ENCODE measurements at regions not wholly inside any gene's neighbourhood (a gene's known extent, or its start where the extent isn't known, plus 50 kb on each side); places are given as distances from the start of the nearest gene placed in this dataset.

DNA sequence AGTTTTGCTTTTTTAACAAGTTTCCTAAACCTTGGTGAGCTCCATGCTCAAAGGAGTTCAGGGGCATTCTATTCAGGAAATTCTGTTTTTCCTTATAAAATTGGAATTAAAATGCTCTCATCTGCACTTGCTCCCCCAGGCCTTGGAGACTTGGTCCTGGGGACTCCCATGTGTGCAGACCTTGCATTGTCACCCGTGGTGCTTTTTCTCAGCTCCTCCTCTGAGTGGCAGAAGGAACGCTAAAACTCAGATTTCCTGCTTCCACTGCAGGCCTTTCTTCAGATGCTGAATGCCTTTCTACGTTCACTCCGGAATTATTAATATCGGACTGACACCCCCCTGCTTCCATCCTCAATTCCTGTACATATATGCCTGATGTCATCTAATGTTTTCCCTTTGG is 248.7 kb upstream of the RREB1 start:
- no peak overlapping the region for H3K4me2 ChIP-seq
- H3K36me3 Mint-ChIP-seq (ENCODE audit: low read depth), result no peaks in the 10 kb centered on the region
- peaks cover 4% of the 10 kb centered on the region for H3K27me3 Mint-ChIP-seq (ENCODE audit: insufficient read depth, low read depth, poor library complexity)
- H3K27me3 ChIP-seq (ENCODE audit: insufficient read depth), result no peaks in the 10 kb centered on the region
- no peaks in the 10 kb centered on the region for H3K79me2 ChIP-seq (replicated peaks; ENCODE audit: insufficient read depth)
- H2AFZ ChIP-seq, result peak overlapping the region; percentile 63; the same call in 1 of the 2 replicates
- H3K27ac ChIP-seq (ENCODE audit: low read depth), result no peak overlapping the region
- TF ChIP-seq EZH2phosphoT487 (IDR thresholded peaks at IDR 0.05; ENCODE audit: unreplicated experiment) (no peak), NANOG (IDR thresholded peaks at IDR 0.05; ENCODE audit: borderline replicate concordance) (no peak), STAT1 (IDR thresholded peaks at IDR 0.05; ENCODE audit: unreplicated experiment) (no peak), CREB1 (CRISPR knock-in tag; IDR thresholded peaks at IDR 0.05; ENCODE audit: low read depth) (no peak), ZNF331 (CRISPR knock-in tag; IDR thresholded peaks at IDR 0.05; ENCODE audit: low read depth) (no peak), JUNB (IDR thresholded peaks at IDR 0.05; ENCODE audit: unreplicated experiment) (no peak), ZNF114 (CRISPR knock-in tag; IDR thresholded peaks at IDR 0.05) (no peak), EZH2 (IDR thresholded peaks at IDR 0.05; ENCODE audit: low read depth, unreplicated experiment) (no peak), POLR2AphosphoS5 (IDR thresholded peaks at IDR 0.05; ENCODE audit: low read depth) (no peak)
- TF ChIP-seq, protein P1, sequence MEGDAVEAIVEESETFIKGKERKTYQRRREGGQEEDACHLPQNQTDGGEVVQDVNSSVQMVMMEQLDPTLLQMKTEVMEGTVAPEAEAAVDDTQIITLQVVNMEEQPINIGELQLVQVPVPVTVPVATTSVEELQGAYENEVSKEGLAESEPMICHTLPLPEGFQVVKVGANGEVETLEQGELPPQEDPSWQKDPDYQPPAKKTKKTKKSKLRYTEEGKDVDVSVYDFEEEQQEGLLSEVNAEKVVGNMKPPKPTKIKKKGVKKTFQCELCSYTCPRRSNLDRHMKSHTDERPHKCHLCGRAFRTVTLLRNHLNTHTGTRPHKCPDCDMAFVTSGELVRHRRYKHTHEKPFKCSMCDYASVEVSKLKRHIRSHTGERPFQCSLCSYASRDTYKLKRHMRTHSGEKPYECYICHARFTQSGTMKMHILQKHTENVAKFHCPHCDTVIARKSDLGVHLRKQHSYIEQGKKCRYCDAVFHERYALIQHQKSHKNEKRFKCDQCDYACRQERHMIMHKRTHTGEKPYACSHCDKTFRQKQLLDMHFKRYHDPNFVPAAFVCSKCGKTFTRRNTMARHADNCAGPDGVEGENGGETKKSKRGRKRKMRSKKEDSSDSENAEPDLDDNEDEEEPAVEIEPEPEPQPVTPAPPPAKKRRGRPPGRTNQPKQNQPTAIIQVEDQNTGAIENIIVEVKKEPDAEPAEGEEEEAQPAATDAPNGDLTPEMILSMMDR (conservative IDR thresholded peaks at IDR 0.05; ENCODE audit: low read depth in 2 of 2), result no peak
- TF ChIP-seq, protein P2, sequence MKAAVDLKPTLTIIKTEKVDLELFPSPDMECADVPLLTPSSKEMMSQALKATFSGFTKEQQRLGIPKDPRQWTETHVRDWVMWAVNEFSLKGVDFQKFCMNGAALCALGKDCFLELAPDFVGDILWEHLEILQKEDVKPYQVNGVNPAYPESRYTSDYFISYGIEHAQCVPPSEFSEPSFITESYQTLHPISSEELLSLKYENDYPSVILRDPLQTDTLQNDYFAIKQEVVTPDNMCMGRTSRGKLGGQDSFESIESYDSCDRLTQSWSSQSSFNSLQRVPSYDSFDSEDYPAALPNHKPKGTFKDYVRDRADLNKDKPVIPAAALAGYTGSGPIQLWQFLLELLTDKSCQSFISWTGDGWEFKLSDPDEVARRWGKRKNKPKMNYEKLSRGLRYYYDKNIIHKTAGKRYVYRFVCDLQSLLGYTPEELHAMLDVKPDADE (IDR thresholded peaks at IDR 0.05), result no peak
- TF ChIP-seq, protein P3, sequence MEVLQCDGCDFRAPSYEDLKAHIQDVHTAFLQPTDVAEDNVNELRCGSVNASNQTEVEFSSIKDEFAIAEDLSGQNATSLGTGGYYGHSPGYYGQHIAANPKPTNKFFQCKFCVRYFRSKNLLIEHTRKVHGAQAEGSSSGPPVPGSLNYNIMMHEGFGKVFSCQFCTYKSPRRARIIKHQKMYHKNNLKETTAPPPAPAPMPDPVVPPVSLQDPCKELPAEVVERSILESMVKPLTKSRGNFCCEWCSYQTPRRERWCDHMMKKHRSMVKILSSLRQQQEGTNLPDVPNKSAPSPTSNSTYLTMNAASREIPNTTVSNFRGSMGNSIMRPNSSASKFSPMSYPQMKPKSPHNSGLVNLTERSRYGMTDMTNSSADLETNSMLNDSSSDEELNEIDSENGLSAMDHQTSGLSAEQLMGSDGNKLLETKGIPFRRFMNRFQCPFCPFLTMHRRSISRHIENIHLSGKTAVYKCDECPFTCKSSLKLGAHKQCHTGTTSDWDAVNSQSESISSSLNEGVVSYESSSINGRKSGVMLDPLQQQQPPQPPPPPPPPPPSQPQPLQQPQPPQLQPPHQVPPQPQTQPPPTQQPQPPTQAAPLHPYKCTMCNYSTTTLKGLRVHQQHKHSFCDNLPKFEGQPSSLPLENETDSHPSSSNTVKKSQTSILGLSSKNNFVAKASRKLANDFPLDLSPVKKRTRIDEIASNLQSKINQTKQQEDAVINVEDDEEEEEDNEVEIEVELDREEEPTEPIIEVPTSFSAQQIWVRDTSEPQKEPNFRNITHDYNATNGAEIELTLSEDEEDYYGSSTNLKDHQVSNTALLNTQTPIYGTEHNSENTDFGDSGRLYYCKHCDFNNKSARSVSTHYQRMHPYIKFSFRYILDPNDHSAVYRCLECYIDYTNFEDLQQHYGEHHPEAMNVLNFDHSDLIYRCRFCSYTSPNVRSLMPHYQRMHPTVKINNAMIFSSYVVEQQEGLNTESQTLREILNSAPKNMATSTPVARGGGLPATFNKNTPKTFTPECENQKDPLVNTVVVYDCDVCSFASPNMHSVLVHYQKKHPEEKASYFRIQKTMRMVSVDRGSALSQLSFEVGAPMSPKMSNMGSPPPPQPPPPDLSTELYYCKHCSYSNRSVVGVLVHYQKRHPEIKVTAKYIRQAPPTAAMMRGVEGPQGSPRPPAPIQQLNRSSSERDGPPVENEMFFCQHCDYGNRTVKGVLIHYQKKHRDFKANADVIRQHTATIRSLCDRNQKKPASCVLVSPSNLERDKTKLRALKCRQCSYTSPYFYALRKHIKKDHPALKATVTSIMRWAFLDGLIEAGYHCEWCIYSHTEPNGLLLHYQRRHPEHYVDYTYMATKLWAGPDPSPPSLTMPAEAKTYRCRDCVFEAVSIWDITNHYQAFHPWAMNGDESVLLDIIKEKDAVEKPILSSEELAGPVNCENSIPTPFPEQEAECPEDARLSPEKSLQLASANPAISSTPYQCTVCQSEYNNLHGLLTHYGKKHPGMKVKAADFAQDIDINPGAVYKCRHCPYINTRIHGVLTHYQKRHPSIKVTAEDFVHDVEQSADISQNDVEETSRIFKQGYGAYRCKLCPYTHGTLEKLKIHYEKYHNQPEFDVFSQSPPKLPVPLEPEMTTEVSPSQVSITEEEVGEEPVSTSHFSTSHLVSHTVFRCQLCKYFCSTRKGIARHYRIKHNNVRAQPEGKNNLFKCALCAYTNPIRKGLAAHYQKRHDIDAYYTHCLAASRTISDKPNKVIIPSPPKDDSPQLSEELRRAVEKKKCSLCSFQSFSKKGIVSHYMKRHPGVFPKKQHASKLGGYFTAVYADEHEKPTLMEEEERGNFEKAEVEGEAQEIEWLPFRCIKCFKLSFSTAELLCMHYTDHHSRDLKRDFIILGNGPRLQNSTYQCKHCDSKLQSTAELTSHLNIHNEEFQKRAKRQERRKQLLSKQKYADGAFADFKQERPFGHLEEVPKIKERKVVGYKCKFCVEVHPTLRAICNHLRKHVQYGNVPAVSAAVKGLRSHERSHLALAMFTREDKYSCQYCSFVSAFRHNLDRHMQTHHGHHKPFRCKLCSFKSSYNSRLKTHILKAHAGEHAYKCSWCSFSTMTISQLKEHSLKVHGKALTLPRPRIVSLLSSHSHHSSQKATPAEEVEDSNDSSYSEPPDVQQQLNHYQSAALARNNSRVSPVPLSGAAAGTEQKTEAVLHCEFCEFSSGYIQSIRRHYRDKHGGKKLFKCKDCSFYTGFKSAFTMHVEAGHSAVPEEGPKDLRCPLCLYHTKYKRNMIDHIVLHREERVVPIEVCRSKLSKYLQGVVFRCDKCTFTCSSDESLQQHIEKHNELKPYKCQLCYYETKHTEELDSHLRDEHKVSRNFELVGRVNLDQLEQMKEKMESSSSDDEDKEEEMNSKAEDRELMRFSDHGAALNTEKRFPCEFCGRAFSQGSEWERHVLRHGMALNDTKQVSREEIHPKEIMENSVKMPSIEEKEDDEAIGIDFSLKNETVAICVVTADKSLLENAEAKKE (CRISPR knock-in tag; IDR thresholded peaks at IDR 0.05), result no peak
- TF ChIP-seq, protein P4, sequence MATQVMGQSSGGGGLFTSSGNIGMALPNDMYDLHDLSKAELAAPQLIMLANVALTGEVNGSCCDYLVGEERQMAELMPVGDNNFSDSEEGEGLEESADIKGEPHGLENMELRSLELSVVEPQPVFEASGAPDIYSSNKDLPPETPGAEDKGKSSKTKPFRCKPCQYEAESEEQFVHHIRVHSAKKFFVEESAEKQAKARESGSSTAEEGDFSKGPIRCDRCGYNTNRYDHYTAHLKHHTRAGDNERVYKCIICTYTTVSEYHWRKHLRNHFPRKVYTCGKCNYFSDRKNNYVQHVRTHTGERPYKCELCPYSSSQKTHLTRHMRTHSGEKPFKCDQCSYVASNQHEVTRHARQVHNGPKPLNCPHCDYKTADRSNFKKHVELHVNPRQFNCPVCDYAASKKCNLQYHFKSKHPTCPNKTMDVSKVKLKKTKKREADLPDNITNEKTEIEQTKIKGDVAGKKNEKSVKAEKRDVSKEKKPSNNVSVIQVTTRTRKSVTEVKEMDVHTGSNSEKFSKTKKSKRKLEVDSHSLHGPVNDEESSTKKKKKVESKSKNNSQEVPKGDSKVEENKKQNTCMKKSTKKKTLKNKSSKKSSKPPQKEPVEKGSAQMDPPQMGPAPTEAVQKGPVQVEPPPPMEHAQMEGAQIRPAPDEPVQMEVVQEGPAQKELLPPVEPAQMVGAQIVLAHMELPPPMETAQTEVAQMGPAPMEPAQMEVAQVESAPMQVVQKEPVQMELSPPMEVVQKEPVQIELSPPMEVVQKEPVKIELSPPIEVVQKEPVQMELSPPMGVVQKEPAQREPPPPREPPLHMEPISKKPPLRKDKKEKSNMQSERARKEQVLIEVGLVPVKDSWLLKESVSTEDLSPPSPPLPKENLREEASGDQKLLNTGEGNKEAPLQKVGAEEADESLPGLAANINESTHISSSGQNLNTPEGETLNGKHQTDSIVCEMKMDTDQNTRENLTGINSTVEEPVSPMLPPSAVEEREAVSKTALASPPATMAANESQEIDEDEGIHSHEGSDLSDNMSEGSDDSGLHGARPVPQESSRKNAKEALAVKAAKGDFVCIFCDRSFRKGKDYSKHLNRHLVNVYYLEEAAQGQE (IDR thresholded peaks at IDR 0.05; ENCODE audit: unreplicated experiment), result no peak
- peaks cover 15% of the 10 kb centered on the region for H3K4me1 ChIP-seq (ENCODE audit: insufficient read depth)
- DNase-seq (ENCODE audit: low spot score), result no peak
- no peaks in the 10 kb centered on the region for H3F3A ChIP-seq (replicated peaks; ENCODE audit: low read depth)
- no peak overlapping the region for H3K27ac Mint-ChIP-seq
- H3K9me3 Mint-ChIP-seq, result no peaks in the 10 kb centered on the region
- ATAC-seq, result no peak
- H3K4me1 Mint-ChIP-seq, result peaks cover 29% of the 10 kb centered on the region
- 0 out of 2 replicates have a peak, but pooled peaks cover 7% of the 10 kb centered on the region for H3K9me2 ChIP-seq (ENCODE audit: insufficient read depth)
- H4K20me1 ChIP-seq (replicated peaks; ENCODE audit: insufficient read depth), result no peaks in the 10 kb centered on the region
- H3K36me3 ChIP-seq (ENCODE audit: insufficient read depth), result no peaks in the 10 kb centered on the region
- no peak overlapping the region for H3K4me3 ChIP-seq
- H3K4me3 Mint-ChIP-seq, result no peak overlapping the region
